GM20000 (cell line): ENCODE measurements at regions not wholly inside any gene's neighbourhood (a gene's known extent, or its start where the extent isn't known, plus 50 kb on each side); places are given as distances from the start of the nearest gene placed in this dataset.

ENCODE experiments used
- DNase-seq: peaks from one replicate; pipeline ENCODE4 v3.0.0; 2012; ENCODE audit warnings: low spot score
- CTCF ChIP-seq: IDR thresholded peaks from 2 replicates; pipeline ENCODE4 v1.5.1; 2012; ENCODE audit warnings: mild to moderate bottlenecking, control low read depth; ENCODE audit errors: extremely low read depth, missing control alignments

DNA sequence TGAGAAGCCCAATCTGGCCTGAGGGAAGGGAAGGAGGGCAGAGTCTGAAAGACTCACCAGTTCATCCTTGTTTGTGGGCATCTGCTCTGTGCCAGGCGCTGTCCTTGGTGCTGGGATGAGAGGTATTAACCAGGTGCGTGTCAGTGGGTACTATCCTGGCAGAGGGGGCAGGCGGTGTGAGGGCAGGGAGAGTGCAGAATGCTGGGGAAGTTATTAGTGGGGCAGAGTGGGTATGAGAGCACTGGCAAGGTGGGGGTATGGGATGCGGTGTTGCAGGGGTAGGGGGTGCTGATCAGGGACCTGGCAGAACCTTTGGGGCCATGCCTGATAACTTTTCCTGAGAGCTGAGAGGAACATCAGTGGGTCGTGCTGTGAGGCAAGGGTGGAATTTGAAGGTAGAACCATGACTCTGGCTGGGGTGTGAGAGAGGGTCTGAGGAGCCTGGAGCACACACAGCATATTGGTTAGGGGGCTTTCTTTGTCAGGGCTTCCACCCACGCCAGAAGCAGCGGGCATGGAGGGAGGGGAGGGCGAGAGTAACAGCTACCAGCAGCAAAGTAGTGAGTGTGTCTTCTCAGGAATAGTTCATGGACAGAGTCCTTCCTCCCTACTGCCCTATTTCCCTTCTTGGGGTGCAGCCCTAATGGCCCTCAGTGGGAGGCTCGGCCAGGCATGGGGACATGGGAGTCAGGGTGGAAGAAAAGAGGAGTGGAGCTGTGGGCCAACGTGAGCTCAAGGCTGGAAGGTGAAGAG, 290.7 kb downstream of the CYP26B1 start:
- no peak for DNase-seq
- no peak for TF ChIP-seq CTCF

DNA sequence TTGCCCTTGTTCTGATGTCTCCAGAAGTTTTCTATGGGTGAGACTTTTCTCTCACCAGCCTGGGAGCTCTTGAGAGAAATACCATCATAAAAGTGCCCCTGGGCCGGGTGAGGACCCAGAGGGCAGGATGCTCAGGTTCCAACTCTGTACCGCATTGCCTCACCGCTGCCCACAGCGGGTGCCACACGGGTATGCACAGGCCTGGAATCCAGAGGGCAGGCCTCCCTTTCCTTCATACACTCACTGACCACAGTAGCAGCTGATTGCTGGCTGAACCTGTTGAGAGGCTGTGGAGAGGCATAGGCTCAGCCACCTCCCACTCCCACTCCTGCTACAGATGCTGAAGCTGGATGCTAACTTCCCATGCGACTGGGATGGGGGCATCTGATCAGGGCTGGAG, 293.8 kb downstream of the CYP26B1 start:
- no peak for DNase-seq
- TF ChIP-seq CTCF, result no peak

DNA sequence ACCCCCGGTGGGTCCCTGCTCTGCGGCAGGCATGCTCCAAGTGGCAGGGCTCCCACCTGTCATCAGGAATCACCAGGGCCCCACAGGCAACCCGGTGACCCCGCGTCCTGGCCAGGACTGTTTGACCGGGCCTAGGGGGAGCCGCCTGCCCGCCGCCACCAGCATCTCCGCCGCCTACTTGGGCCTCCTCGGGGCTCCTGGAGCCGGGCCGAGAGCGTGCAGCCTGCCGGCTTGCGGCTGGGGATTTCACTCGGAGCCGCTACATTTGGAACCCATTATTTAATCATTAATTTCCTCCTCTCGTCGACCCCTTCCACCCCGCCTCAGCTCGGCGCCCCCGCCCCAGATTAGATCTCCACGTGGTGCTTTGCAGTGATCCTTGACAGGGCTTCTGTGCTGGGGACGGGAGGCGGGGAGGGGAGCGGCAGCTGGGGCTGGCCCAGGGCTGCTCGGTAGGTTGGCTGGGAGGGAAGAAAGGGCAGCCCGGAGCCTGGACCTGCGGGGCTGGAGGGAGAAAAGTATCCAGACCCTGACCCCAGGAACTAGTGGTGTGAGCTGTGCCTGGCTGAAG, 295.4 kb downstream of the CYP26B1 start:
- no peak for DNase-seq
- TF ChIP-seq CTCF, result no peak

DNA sequence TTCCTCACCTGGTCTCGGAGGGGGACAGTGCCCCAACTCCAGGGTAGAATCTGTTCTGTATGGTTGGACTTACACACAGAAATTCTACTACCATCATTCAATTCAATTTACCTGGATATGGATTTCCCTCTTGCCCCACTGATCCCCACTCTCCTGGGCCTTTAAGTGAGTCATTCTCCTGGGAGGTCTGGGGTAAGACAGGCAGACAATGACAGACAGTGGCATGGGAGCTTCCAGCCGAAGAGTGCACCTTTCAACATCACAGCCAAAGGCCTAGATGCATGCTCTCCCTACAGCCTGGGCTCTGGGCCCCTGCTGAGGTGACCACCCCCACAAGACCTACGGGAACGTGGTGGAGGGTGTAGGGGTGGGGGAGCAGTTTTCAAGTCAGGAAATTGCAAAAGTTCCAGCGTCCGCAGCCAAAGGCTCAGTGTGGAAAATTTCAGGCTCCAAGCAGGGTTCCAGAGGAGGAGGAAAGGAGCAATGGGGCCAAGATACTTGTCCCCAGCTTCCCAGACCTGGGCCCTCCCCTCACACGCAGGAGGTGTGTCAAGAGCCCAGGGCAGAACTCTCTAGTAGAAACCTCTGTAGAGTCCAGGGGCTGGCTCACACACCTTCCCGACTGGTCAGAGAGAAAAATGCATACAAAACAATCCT, 296.4 kb downstream of the CYP26B1 start:
- TF ChIP-seq CTCF, result no peak
- DNase-seq, result no peak

DNA sequence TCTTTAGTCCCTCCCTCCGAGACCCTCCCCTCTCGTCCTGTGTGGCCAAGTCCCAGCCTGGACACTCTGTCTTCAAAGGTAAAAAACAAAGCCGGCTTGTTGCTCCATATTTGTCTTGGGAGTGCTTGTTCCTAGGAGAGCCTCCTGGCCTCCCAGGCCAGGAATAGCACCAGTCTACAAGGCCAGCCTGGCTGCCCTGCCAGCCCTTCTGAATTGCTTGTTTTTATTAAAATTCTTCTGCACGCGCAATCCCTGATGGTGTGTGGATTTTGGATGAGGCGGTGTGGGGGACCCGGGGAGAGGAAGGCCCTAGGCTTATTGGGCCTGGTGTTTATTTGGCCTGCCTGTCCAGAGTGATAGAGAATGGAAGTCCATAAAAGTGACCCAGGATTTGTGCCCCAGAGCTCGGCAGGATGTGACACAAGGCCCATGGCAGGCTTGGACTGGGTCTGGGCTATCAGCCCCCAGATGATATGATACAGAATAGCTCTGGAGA, 297.3 kb downstream of the CYP26B1 start:
- TF ChIP-seq CTCF, result no peak
- no peak for DNase-seq

- TF ChIP-seq CTCF, result no peak
- DNase-seq, result no peak
These were observed 297.9 kb downstream of the CYP26B1 start for GRCh38 chr2:71849607-71850305.
